ENCODE measurements at regions not wholly inside any gene's neighbourhood (a gene's known extent, or its start where the extent isn't known, plus 50 kb on each side); places are given as distances from the start of the nearest gene placed in this dataset.

DNA sequence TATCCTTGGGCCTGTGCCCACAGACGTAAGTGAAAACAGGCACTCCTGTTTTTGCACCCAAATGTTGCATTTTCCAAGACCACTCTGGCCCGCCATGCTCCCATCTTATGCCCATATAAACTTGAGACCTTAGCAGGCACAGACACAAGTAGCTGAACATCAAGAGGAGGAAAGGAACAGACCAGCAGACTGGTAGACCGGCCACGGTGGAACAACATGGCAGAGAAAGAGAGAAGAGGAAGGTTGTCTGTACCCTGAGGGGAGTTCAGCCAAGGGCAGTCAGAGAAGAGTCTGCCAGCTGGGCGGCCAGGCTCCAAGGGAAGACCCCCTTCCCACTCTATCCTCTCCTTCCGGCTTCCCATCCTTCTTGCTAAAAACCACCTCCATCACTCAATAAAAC lies 85.3 kb downstream of the GPR37 start:
- no peak overlapping the region for H3K4me3 ChIP-seq (ENCODE audit: low read depth, low read length)
- TF ChIP-seq, protein P1, sequence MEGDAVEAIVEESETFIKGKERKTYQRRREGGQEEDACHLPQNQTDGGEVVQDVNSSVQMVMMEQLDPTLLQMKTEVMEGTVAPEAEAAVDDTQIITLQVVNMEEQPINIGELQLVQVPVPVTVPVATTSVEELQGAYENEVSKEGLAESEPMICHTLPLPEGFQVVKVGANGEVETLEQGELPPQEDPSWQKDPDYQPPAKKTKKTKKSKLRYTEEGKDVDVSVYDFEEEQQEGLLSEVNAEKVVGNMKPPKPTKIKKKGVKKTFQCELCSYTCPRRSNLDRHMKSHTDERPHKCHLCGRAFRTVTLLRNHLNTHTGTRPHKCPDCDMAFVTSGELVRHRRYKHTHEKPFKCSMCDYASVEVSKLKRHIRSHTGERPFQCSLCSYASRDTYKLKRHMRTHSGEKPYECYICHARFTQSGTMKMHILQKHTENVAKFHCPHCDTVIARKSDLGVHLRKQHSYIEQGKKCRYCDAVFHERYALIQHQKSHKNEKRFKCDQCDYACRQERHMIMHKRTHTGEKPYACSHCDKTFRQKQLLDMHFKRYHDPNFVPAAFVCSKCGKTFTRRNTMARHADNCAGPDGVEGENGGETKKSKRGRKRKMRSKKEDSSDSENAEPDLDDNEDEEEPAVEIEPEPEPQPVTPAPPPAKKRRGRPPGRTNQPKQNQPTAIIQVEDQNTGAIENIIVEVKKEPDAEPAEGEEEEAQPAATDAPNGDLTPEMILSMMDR (IDR thresholded peaks at IDR 0.05; ENCODE audit: low read depth, low read length), result no peak

DNA sequence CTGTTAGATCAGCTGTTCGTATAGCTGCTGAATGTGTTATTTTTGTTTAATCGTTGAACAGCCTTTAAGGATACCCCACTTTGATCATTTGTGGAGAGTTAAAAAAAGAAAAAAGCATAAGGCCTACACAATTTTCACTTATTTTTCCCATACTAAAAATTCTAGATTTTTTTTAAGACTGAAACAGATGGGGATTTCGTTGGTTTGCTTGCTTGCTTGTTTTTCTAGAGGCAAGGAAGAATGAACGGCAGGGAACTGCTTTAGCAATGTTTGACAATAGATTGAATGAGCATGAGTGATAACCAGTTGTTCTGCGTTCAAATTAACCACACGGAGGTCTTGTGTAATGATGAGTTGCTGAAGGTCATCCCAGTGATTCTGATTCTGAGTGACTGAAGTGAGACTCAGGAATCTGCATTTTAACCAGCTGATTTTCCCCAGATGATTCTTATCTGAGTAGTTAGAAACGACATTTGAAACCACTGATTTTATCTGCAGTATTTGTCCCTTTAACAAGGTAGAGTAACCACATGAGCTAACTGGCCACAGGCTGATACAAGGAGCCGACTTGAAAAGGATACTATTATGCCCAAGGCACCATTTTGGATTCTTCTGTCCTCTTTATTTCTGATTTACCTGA lies 85.9 kb downstream of the GPR37 start:
- TF ChIP-seq, protein P1 (IDR thresholded peaks at IDR 0.05; ENCODE audit: low read depth, low read length), result no peak
- H3K4me3 ChIP-seq (ENCODE audit: low read depth, low read length), result no peak overlapping the region

DNA sequence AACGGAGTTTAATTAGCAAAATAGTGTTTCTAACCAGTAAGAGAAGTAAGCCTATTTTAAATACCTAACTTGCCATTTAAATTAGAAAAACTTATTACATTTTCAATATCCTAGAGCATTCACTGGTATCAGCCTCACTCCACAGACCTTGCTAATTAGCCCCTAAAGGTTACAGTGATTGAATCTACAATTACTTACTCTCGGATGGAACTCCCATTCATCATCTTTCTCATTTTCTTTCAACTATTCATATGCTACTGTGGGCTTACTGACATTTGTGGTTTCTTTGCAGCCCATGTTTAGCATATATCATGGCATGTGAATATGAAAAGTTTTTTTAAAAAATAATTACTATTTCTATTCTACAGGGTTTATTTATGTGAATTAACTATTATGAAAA lies 86.4 kb downstream of the GPR37 start:
- TF ChIP-seq, protein P1 (IDR thresholded peaks at IDR 0.05; ENCODE audit: low read depth, low read length), result no peak
- H3K4me3 ChIP-seq (ENCODE audit: low read depth, low read length), result no peak overlapping the region

- no peak overlapping the region for H3K4me3 ChIP-seq (ENCODE audit: low read depth, low read length)
- TF ChIP-seq, protein P1 (IDR thresholded peaks at IDR 0.05; ENCODE audit: low read depth, low read length), result no peak
Measured at GRCh38 chr7:124674451-124674850, 91.1 kb downstream of the GPR37 start.

- H3K4me3 ChIP-seq (ENCODE audit: low read depth, low read length), result no peak overlapping the region
- TF ChIP-seq, protein P1 (IDR thresholded peaks at IDR 0.05; ENCODE audit: low read depth, low read length), result no peak
Measured at GRCh38 chr7:124672011-124672410, 93.6 kb downstream of the GPR37 start.

DNA sequence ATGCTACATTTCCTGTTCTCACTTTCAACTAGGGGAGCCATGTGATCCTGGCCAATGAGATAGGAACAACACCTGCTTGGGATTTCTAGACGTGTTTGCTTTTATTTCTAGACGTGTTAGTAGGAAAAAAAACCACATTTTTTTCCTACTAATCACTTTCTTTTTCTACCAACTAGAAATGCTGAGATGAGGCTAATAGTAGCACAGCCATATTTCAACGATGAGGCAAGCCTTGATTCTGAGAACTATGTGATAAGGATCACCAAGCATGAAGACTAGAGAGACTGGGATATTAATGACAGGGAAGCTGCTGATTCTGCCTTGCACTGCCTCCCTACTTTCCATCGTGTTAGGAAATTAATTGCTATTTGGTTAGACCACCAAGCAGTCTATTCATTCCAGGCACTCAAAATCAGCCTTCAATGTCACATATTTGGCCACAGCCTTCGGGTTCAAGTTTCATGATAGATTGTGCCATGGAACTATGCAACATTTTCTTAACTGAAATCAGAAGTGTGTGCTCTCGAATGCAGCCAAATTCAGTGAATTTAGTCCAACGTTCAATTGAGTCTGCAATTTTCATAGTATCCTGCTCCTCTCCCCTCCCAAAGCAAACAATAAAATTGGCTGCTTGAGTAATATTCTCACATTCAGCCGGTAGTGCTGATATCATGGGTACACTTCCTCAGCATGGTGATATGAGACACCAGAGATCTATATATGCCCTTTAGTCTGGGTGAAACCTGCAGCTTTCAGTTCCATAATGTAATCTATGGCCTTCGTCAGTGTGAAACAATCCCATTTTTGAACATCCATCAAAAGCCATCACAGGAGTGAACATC lies 98.1 kb downstream of the GPR37 start:
- no peak overlapping the region for H3K4me3 ChIP-seq (ENCODE audit: low read depth, low read length)

More for the DNA sequence above, 98.1 kb downstream of the GPR37 start:
- TF ChIP-seq, protein P1 (IDR thresholded peaks at IDR 0.05; ENCODE audit: low read depth, low read length), result no peak
